ENCODE measurements at regions not wholly inside any gene's neighbourhood (a gene's known extent, or its start where the extent isn't known, plus 50 kb on each side); places are given as distances from the start of the nearest gene placed in this dataset.
A peak's percentile ranks its signal among the peaks of the same experiment; 100 is the strongest.

- Histone ChIP-seq H3K4me1 (peaks cover 0 to 6% (median 0%) of the 10 kb centered on the region in 4 donors), H3K27me3 (no peaks in the 10 kb centered on the region), H3K27ac (no peak overlapping the region), H3K4me3 (no peak overlapping the region), H3K9me3 (no peaks in the 10 kb centered on the region), H3K36me3 (no peaks in the 10 kb centered on the region)
- intact Hi-C loops (cut with DNase I), result no loop called here
- peak in 2 of 4 donors; percentile 7 to 12 for ATAC-seq
- 48% methylated on average over 2 of the region's 5 CpGs for WGBS (ENCODE audit: insufficient coverage, low coverage, low lambda C conversion rate, missing lambda C conversion rate)
- TF ChIP-seq POLR2A (IDR thresholded peaks at IDR 0.05), result no peak
- no peak for TF ChIP-seq CTCF (IDR thresholded peaks at IDR 0.05)
- no peak for DNase-seq
Measured at GRCh38 chr6:134379076-134379475, 61.2 kb upstream of the SGK1 start.

GRCh38 chr6:134378426-134378825 lies 60.5 kb upstream of the SGK1 start:
- Histone ChIP-seq H3K4me1 (peaks cover 0 to 6% (median 0%) of the 10 kb centered on the region in 4 donors), H3K9me3 (no peaks in the 10 kb centered on the region), H3K4me3 (no peak overlapping the region), H3K27me3 (no peaks in the 10 kb centered on the region), H3K36me3 (no peaks in the 10 kb centered on the region), H3K27ac (no peak overlapping the region)
- TF ChIP-seq POLR2A (IDR thresholded peaks at IDR 0.05) (no peak), CTCF (IDR thresholded peaks at IDR 0.05) (no peak)
- intact Hi-C loops (cut with DNase I), result no loop called here
- DNase-seq (no peak), ATAC-seq (no peak)
- 87% methylated on average over 1 of the region's 1 CpG for WGBS (ENCODE audit: insufficient coverage, low coverage, low lambda C conversion rate, missing lambda C conversion rate)

GRCh38 chr6:134376785-134377184 lies 58.9 kb upstream of the SGK1 start:
- TF ChIP-seq POLR2A (IDR thresholded peaks at IDR 0.05) (no peak), CTCF (IDR thresholded peaks at IDR 0.05) (no peak)
- Histone ChIP-seq H3K4me1 (peaks cover 0 to 6% (median 0%) of the 10 kb centered on the region in 4 donors), H3K4me3 (no peak overlapping the region), H3K27ac (no peak overlapping the region), H3K9me3 (no peaks in the 10 kb centered on the region), H3K27me3 (no peaks in the 10 kb centered on the region), H3K36me3 (no peaks in the 10 kb centered on the region)
- DNase-seq (no peak), ATAC-seq (no peak)
- WGBS (ENCODE audit: insufficient coverage, low coverage, low lambda C conversion rate, missing lambda C conversion rate), result 97% methylated on average over 3 of the region's 3 CpGs
- intact Hi-C loops (cut with DNase I), result no loop called here

- H3K27ac ChIP-seq, result peak overlapping the region in 1 of 3 donors; percentile 25
- peak in 3 of 4 donors; percentile 24 to 48 (median 43) for ATAC-seq
Measured at GRCh38 chr6:134375220-134375580, 57.3 kb upstream of the SGK1 start.

More at GRCh38 chr6:134375220-134375580, 57.3 kb upstream of the SGK1 start:
- Histone ChIP-seq H3K4me3 (no peak overlapping the region), H3K27me3 (no peaks in the 10 kb centered on the region), H3K9me3 (no peaks in the 10 kb centered on the region), H3K36me3 (no peaks in the 10 kb centered on the region), H3K4me1 (peaks cover 0 to under 1% (median 0%) of the 10 kb centered on the region in 4 donors)
- 100% methylated on average over 1 of the region's 4 CpGs for WGBS (ENCODE audit: insufficient coverage, low coverage, low lambda C conversion rate, missing lambda C conversion rate)
- DNase-seq, result no peak
- intact Hi-C loops (cut with DNase I), result no loop called here
- TF ChIP-seq CTCF (IDR thresholded peaks at IDR 0.05) (no peak), POLR2A (IDR thresholded peaks at IDR 0.05) (no peak)

Data from right lobe of liver (tissue), 6 donors.